Nephron progenitor cell (in vitro differentiated cells): ENCODE measurements at regions not wholly inside any gene's neighbourhood (a gene's known extent, or its start where the extent isn't known, plus 50 kb on each side); places are given as distances from the start of the nearest gene placed in this dataset.

Experiments used
- DNase-seq: peaks from one replicate; pipeline ENCODE4 v3.0.0; 2021
- H3K27ac Mint-ChIP-seq: 2 replicates; pipeline ENCODE4 v1.8.0; 2021; ENCODE audit warnings: mild to moderate bottlenecking, moderate library complexity, mixed read lengths
- H3K27me3 Mint-ChIP-seq: 2 replicates; pipeline ENCODE4 v1.8.0; 2021; ENCODE audit warnings: mild to moderate bottlenecking, low read depth, mixed read lengths; ENCODE audit not compliant: poor library complexity
- H3K36me3 Mint-ChIP-seq: 2 replicates; pipeline ENCODE4 v1.8.0; 2021; ENCODE audit warnings: low read depth, mixed read lengths
- H3K4me1 Mint-ChIP-seq: 2 replicates; pipeline ENCODE4 v1.8.0; 2021; ENCODE audit warnings: mixed read lengths
- H3K4me3 Mint-ChIP-seq: 2 replicates; pipeline ENCODE4 v1.8.0; 2021; ENCODE audit warnings: mild to moderate bottlenecking, moderate library complexity, mixed read lengths
- H3K9me3 Mint-ChIP-seq: 2 replicates; pipeline ENCODE4 v1.8.0; 2021; ENCODE audit warnings: mild to moderate bottlenecking, moderate library complexity, mixed read lengths
- TF ChIP-seq, protein P1 (sequence below): fragments of 200-600 bp; sonication (generic); IDR thresholded peaks from 2 replicates; pipeline ENCODE4 v1.5.0; 2021; ENCODE audit warnings: antibody characterized with exemption

- H3K9me3 Mint-ChIP-seq: no peaks in the 10 kb centered on the region
- H3K27me3 Mint-ChIP-seq: peaks cover 4% of the 10 kb centered on the region
- DNase-seq: no peak
- no peak overlapping the region for H3K27ac Mint-ChIP-seq
- no peak overlapping the region for H3K4me3 Mint-ChIP-seq
- no peaks in the 10 kb centered on the region for H3K4me1 Mint-ChIP-seq
- TF ChIP-seq, protein P1, sequence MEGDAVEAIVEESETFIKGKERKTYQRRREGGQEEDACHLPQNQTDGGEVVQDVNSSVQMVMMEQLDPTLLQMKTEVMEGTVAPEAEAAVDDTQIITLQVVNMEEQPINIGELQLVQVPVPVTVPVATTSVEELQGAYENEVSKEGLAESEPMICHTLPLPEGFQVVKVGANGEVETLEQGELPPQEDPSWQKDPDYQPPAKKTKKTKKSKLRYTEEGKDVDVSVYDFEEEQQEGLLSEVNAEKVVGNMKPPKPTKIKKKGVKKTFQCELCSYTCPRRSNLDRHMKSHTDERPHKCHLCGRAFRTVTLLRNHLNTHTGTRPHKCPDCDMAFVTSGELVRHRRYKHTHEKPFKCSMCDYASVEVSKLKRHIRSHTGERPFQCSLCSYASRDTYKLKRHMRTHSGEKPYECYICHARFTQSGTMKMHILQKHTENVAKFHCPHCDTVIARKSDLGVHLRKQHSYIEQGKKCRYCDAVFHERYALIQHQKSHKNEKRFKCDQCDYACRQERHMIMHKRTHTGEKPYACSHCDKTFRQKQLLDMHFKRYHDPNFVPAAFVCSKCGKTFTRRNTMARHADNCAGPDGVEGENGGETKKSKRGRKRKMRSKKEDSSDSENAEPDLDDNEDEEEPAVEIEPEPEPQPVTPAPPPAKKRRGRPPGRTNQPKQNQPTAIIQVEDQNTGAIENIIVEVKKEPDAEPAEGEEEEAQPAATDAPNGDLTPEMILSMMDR: no peak
- no peaks in the 10 kb centered on the region for H3K36me3 Mint-ChIP-seq
Observed at GRCh38 chr3:176431991-176432390, 765.3 kb downstream of the TBL1XR1 start.

- H3K27ac Mint-ChIP-seq: no peak overlapping the region
- no peak overlapping the region for H3K4me3 Mint-ChIP-seq
- no peaks in the 10 kb centered on the region for H3K36me3 Mint-ChIP-seq
- H3K4me1 Mint-ChIP-seq: no peaks in the 10 kb centered on the region
- TF ChIP-seq, protein P1: no peak
- H3K9me3 Mint-ChIP-seq: no peaks in the 10 kb centered on the region
- peaks cover 4% of the 10 kb centered on the region for H3K27me3 Mint-ChIP-seq
- no peak for DNase-seq
Observed at GRCh38 chr3:176431038-176431418, 766.3 kb downstream of the TBL1XR1 start.

DNA sequence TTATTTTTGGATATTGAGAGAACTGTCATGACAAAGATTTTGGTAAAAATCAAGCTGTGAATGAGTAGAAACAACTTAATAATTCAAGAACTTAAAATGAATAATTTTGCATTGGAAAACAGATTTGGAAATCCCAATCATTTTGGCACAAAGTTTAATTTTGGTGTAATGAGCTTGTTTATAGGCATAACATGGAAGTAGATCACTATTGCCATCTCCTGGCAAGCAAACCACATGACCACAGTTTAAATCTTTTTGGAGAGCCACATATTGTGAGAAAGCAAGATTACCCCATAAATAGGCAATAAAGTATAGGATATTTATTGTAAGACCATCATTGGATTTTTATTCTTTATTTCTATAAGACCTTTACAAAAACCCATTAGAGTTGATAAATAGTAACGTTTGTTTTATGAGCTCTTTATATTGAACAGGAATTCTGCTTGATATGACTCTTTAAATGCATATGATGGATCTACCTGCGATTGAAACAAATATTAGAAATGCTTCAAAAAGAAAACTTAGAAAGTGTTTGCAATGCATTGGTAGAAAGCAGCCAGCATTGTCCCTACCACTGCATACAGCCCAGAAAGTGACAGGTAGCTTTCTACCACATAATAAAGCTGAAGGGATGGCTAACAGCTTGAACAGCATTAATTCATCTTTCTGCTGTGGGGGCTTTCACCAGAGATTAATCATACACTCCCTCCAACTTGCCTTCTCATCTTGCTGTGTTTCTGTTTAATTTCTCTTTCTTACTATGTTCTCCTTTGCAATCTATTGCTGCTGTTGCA lies 766.8 kb downstream of the TBL1XR1 start:
- Mint-ChIP-seq H3K4me3 (no peak overlapping the region), H3K27ac (no peak overlapping the region), H3K9me3 (no peaks in the 10 kb centered on the region), H3K27me3 (peaks cover 4% of the 10 kb centered on the region), H3K4me1 (no peaks in the 10 kb centered on the region), H3K36me3 (no peaks in the 10 kb centered on the region)
- DNase-seq: peak; percentile 10
- TF ChIP-seq, protein P1: peak; percentile 79

- TF ChIP-seq, protein P1: no peak
- no peak for DNase-seq
- Mint-ChIP-seq H3K27ac (no peak overlapping the region), H3K4me3 (no peak overlapping the region), H3K36me3 (no peaks in the 10 kb centered on the region), H3K4me1 (no peaks in the 10 kb centered on the region), H3K9me3 (no peaks in the 10 kb centered on the region), H3K27me3 (peaks cover 4% of the 10 kb centered on the region)
Observed at GRCh38 chr3:176428552-176428951, 768.7 kb downstream of the TBL1XR1 start.

GRCh38 chr3:176426371-176426770 lies 770.9 kb downstream of the TBL1XR1 start:
- no peaks in the 10 kb centered on the region for H3K9me3 Mint-ChIP-seq
- no peaks in the 10 kb centered on the region for H3K36me3 Mint-ChIP-seq
- no peaks in the 10 kb centered on the region for H3K4me1 Mint-ChIP-seq
- H3K27ac Mint-ChIP-seq: no peak overlapping the region
- DNase-seq: no peak
- TF ChIP-seq, protein P1: no peak
- no peak overlapping the region for H3K4me3 Mint-ChIP-seq
- H3K27me3 Mint-ChIP-seq: peaks cover 4% of the 10 kb centered on the region

DNA sequence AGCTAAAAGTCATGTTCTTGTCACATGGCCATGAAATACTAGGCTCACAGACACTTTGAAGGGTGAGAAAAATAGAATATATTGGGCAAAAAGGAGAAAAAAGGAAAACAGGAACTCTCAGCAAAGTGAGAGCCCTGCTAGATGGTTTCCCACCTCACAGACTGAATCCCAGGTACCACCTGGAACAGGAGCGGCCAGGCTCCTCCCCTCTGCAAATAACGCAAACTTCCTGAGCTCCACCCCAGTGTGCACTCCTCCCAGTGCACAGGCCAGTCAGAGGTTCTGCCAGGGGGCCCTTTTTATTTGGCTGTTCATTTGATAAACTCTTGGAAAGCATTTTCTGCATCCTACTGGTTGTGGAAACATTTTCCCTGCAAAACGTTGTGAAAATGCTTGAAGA lies 780.4 kb downstream of the TBL1XR1 start:
- Mint-ChIP-seq H3K27ac (no peak overlapping the region), H3K4me3 (no peak overlapping the region), H3K9me3 (peaks cover 7% of the 10 kb centered on the region), H3K4me1 (no peaks in the 10 kb centered on the region), H3K36me3 (no peaks in the 10 kb centered on the region), H3K27me3 (no peaks in the 10 kb centered on the region)
- DNase-seq: no peak
- TF ChIP-seq, protein P1: no peak
